OCI-LY1 (cell line): ENCODE measurements at regions not wholly inside any gene's neighbourhood (a gene's known extent, or its start where the extent isn't known, plus 50 kb on each side); places are given as distances from the start of the nearest gene placed in this dataset.

Experiments
- H2AFZ ChIP-seq: fragments of 200-600 bp; sonication (generic), shearing (Covaris generic); 2 replicates; pipeline ENCODE4 v1.6.0; 2014; ENCODE audit warnings: antibody characterized with exemption, mild to moderate bottlenecking, low read length
- H3F3A ChIP-seq: fragments of 200-600 bp; sonication (generic), shearing (Covaris generic); 2 replicates; pipeline ENCODE4 v1.6.0; 2014; ENCODE audit warnings: mild to moderate bottlenecking, antibody characterized with exemption, low read length, moderate library complexity; ENCODE audit not compliant: insufficient read depth
- H3K27ac ChIP-seq: fragments of 200-600 bp; sonication (generic); 2 replicates; pipeline ENCODE4 v1.5.1; 2014; ENCODE audit warnings: low read length, mixed run types, mild to moderate bottlenecking, low read depth; ENCODE audit not compliant: poor library complexity, severe bottlenecking
- H3K27me3 ChIP-seq: fragments of 200-600 bp; sonication (generic); 2 replicates; pipeline ENCODE4 v1.6.0; 2014; ENCODE audit warnings: antibody characterized with exemption, mild to moderate bottlenecking, low read length, moderate library complexity; ENCODE audit not compliant: insufficient read depth
- H3K36me3 ChIP-seq: fragments of 200-600 bp; sonication (generic); 2 replicates; pipeline ENCODE4 v1.6.1; 2014; ENCODE audit warnings: mild to moderate bottlenecking, antibody characterized with exemption, low read length, moderate library complexity, mixed read lengths; ENCODE audit not compliant: insufficient read depth
- H3K4me1 ChIP-seq: fragments of 200-600 bp; sonication (generic); 2 replicates; pipeline ENCODE4 v1.5.1; 2014; ENCODE audit warnings: mild to moderate bottlenecking, low read length, moderate library complexity; ENCODE audit not compliant: insufficient read depth, severe bottlenecking
- H3K4me2 ChIP-seq: fragments of 200-600 bp; sonication (generic), shearing (Covaris generic); 2 replicates; pipeline ENCODE4 v1.6.1; 2014; ENCODE audit warnings: low read length
- H3K4me3 ChIP-seq: fragments of 200-600 bp; sonication (generic); 2 replicates; pipeline ENCODE4 v1.5.1; 2014; ENCODE audit warnings: low read length, low read depth, mild to moderate bottlenecking, mixed read lengths; ENCODE audit not compliant: poor library complexity, severe bottlenecking
- H3K79me2 ChIP-seq: fragments of 200-600 bp; shearing (Covaris generic); 2 replicates; pipeline ENCODE4 v1.6.1; 2016; ENCODE audit warnings: mixed run types, low read length, mixed read lengths; ENCODE audit not compliant: insufficient read depth
- H3K9ac ChIP-seq: fragments of 200-600 bp; sonication (generic), shearing (Covaris generic); 2 replicates; pipeline ENCODE4 v1.6.1; 2014; ENCODE audit warnings: mild to moderate bottlenecking, low read length, mixed read lengths
- H3K9me2 ChIP-seq: fragments of 200-600 bp; sonication (generic), shearing (Covaris generic); 2 replicates; pipeline ENCODE4 v1.6.1; 2014; ENCODE audit warnings: low read depth, mild to moderate bottlenecking, low read length, mixed read lengths
- H3K9me3 ChIP-seq: fragments of 200-600 bp; shearing (Covaris generic); 2 replicates; pipeline ENCODE4 v1.6.1; 2014; ENCODE audit warnings: low read length, mixed read lengths
- H4K20me1 ChIP-seq: fragments of 200-600 bp; sonication (generic), shearing (Covaris generic); 2 replicates; pipeline ENCODE4 v1.6.0; 2016; ENCODE audit warnings: mild to moderate bottlenecking, low read length; ENCODE audit not compliant: insufficient read depth
- EZH2 ChIP-seq: fragments of 200-600 bp; sonication (generic), shearing (Covaris generic); IDR thresholded peaks from 2 replicates; pipeline ENCODE4 v1.8.0; 2017; ENCODE audit warnings: borderline replicate concordance, mixed run types, mild to moderate bottlenecking, antibody characterized with exemption, low read length, moderate library complexity, mixed read lengths
- TF ChIP-seq, protein P1 (sequence below): fragments of 200-600 bp; sonication (generic), shearing (Covaris generic); IDR thresholded peaks from 2 replicates; pipeline ENCODE4 v1.5.1; 2017; ENCODE audit warnings: mild to moderate bottlenecking, antibody characterized with exemption, low read length, moderate library complexity, mixed read lengths

DNA sequence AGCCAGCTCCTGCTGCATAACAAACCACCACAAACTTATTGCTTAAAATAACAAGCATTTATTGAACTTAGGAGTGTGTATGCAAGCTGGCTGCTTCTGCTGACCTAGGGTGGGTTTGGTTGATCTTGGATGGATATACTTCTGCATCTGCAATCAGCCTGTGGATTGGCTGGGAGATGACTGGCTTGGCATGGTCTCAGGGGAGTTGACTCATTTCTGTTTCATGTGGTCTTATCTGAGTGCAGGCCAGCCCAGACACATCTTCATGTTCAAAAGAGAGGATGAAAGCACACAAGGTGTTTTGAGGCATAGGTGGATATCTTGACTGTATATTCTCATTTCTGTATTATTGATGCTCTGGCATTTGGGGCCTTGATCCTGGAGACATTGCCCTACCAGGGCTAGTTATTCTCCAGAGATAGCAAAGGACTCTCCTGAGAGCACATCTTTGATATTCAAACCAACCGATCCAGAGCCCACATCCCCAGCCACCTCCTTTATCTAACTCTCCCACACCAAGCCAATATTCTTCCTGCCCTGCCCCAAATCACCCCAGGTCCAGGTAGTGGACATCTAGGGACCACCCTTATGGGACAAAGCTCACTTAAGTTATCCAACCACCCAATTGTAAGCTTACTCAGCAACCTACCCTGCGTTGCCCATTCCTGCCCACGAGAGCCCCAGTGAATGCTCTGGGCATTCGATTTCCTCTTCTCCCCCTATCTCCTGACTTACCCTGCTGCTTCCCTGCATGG, 350.8 kb downstream of the PTPRU start:
- H3K9me3 ChIP-seq: no peaks in the 10 kb centered on the region
- no peak overlapping the region for H3K4me2 ChIP-seq
- H3K9ac ChIP-seq: no peak overlapping the region
- no peaks in the 10 kb centered on the region for H3K79me2 ChIP-seq
- H3K36me3 ChIP-seq: no peaks in the 10 kb centered on the region
- H3K27ac ChIP-seq: no peak overlapping the region
- 0 out of 2 replicates have a peak, but pooled peaks cover 9% of the 10 kb centered on the region for H3K27me3 ChIP-seq
- no peak overlapping the region for H3K4me3 ChIP-seq
- no peaks in the 10 kb centered on the region for H3K9me2 ChIP-seq
- TF ChIP-seq, protein P1, sequence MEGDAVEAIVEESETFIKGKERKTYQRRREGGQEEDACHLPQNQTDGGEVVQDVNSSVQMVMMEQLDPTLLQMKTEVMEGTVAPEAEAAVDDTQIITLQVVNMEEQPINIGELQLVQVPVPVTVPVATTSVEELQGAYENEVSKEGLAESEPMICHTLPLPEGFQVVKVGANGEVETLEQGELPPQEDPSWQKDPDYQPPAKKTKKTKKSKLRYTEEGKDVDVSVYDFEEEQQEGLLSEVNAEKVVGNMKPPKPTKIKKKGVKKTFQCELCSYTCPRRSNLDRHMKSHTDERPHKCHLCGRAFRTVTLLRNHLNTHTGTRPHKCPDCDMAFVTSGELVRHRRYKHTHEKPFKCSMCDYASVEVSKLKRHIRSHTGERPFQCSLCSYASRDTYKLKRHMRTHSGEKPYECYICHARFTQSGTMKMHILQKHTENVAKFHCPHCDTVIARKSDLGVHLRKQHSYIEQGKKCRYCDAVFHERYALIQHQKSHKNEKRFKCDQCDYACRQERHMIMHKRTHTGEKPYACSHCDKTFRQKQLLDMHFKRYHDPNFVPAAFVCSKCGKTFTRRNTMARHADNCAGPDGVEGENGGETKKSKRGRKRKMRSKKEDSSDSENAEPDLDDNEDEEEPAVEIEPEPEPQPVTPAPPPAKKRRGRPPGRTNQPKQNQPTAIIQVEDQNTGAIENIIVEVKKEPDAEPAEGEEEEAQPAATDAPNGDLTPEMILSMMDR: no peak
- TF ChIP-seq EZH2: no peak
- no peaks in the 10 kb centered on the region for H3K4me1 ChIP-seq
- no peak overlapping the region for H2AFZ ChIP-seq
- H4K20me1 ChIP-seq: no peaks in the 10 kb centered on the region
- H3F3A ChIP-seq: no peaks in the 10 kb centered on the region

DNA sequence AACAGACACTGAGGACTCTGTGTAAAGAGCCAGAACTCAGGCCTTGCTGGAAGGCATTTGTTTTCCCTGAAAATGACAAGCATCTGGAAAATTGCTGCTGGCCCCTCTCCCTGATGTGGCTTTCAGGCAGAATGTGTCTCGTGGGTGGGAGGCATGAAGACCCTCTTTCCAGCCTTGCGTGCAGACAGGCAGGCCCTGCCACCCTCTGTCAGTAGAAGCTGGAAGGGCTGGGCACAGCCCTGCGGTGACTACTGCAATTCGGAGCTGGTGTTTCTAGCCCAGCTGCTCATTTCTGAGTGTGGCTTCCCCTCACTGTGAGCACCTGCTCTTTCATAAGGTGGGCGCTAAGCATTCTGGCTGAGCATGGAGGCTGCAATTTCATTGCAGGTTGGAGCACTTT, 349.9 kb downstream of the PTPRU start:
- H3K4me1 ChIP-seq: no peaks in the 10 kb centered on the region

DNA sequence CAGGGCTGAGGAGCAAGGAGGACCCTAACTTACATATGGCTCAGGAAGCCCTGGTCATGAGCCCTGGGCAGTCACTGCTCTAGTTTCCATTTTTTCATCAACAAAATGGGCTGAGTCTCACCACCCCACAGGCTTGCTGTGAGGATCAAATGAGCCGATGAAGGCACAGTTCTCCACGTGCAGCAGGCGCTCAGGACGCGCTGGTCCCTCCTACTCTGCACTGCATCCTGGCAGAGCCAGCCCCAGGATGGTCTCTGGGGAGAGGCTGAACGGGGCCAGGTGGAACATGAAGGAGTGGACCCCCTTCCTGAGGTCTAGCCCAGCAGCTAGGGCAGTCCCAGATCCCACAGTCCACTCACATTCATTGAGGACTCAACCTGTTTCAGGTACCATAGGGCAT, 349.3 kb downstream of the PTPRU start:
- no peaks in the 10 kb centered on the region for H4K20me1 ChIP-seq
- no peaks in the 10 kb centered on the region for H3K79me2 ChIP-seq
- H3K9me3 ChIP-seq: no peaks in the 10 kb centered on the region
- no peak overlapping the region for H3K4me3 ChIP-seq
- H3K27ac ChIP-seq: no peak overlapping the region
- H3K9me2 ChIP-seq: no peaks in the 10 kb centered on the region
- no peak overlapping the region for H2AFZ ChIP-seq
- H3K36me3 ChIP-seq: no peaks in the 10 kb centered on the region
- H3K4me2 ChIP-seq: no peak overlapping the region
- TF ChIP-seq, protein P1: no peak
- no peak for TF ChIP-seq EZH2
- H3K4me1 ChIP-seq: no peaks in the 10 kb centered on the region
- no peaks in the 10 kb centered on the region for H3F3A ChIP-seq
- H3K9ac ChIP-seq: no peak overlapping the region
- H3K27me3 ChIP-seq: 0 out of 2 replicates have a peak, but pooled peaks cover 9% of the 10 kb centered on the region

More for the DNA sequence above, 349.9 kb downstream of the PTPRU start:
- no peak overlapping the region for H3K4me2 ChIP-seq
- no peaks in the 10 kb centered on the region for H3K36me3 ChIP-seq
- no peaks in the 10 kb centered on the region for H4K20me1 ChIP-seq
- no peaks in the 10 kb centered on the region for H3F3A ChIP-seq
- H3K4me3 ChIP-seq: no peak overlapping the region
- no peak overlapping the region for H3K27ac ChIP-seq
- H3K79me2 ChIP-seq: no peaks in the 10 kb centered on the region
- 0 out of 2 replicates have a peak, but pooled peaks cover 9% of the 10 kb centered on the region for H3K27me3 ChIP-seq
- H2AFZ ChIP-seq: no peak overlapping the region
- no peak overlapping the region for H3K9ac ChIP-seq
- H3K9me3 ChIP-seq: no peaks in the 10 kb centered on the region
- TF ChIP-seq, protein P1: no peak
- no peak for TF ChIP-seq EZH2
- H3K9me2 ChIP-seq: no peaks in the 10 kb centered on the region
